ENCODE measurements at regions not wholly inside any gene's neighbourhood (a gene's known extent, or its start where the extent isn't known, plus 50 kb on each side); places are given as distances from the start of the nearest gene placed in this dataset.

DNA sequence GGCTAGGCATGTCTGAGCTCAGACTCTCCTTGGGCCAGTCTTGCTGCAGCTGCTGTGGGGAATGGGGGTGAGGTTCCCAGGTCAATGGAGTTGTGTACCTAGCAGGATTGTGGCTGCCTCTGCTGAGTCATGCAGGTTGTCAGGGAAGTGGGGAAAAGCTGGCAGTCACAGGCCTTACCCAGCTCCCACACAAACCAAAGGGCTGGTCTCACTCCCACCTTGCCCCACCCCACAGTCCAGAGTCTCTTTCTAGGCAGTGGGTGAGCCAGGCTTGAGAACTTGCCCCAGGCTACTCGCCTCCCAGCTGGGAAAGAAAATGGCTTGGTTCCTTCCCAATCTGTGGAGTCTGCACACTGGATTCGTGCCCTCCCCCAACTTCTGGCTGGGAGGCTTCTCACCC, 65.7 kb downstream of the SCP2D1 start (continued):
- TF ChIP-seq, protein P1, sequence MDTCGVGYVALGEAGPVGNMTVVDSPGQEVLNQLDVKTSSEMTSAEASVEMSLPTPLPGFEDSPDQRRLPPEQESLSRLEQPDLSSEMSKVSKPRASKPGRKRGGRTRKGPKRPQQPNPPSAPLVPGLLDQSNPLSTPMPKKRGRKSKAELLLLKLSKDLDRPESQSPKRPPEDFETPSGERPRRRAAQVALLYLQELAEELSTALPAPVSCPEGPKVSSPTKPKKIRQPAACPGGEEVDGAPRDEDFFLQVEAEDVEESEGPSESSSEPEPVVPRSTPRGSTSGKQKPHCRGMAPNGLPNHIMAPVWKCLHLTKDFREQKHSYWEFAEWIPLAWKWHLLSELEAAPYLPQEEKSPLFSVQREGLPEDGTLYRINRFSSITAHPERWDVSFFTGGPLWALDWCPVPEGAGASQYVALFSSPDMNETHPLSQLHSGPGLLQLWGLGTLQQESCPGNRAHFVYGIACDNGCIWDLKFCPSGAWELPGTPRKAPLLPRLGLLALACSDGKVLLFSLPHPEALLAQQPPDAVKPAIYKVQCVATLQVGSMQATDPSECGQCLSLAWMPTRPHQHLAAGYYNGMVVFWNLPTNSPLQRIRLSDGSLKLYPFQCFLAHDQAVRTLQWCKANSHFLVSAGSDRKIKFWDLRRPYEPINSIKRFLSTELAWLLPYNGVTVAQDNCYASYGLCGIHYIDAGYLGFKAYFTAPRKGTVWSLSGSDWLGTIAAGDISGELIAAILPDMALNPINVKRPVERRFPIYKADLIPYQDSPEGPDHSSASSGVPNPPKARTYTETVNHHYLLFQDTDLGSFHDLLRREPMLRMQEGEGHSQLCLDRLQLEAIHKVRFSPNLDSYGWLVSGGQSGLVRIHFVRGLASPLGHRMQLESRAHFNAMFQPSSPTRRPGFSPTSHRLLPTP (IDR thresholded peaks at IDR 0.05; ENCODE audit: borderline replicate concordance, extremely low read depth, insufficient read length): no peak
- TF ChIP-seq ADNP (tag; IDR thresholded peaks at IDR 0.05): no peak
- TF ChIP-seq TCF7 (IDR thresholded peaks at IDR 0.05; ENCODE audit: borderline replicate concordance): no peak
- no peak for TF ChIP-seq EGR1 (conservative IDR thresholded peaks at IDR 0.05)
- TF ChIP-seq, protein P2, sequence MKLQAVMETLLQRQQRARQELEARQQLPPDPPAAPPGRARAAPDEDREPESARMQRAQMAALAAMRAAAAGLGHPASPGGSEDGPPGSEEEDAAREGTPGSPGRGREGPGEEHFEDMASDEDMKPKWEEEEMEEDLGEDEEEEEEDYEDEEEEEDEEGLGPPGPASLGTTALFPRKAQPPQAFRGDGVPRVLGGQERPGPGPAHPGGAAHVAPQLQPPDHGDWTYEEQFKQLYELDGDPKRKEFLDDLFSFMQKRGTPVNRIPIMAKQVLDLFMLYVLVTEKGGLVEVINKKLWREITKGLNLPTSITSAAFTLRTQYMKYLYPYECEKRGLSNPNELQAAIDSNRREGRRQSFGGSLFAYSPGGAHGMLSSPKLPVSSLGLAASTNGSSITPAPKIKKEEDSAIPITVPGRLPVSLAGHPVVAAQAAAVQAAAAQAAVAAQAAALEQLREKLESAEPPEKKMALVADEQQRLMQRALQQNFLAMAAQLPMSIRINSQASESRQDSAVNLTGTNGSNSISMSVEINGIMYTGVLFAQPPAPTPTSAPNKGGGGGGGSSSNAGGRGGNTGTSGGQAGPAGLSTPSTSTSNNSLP (IDR thresholded peaks at IDR 0.05; ENCODE audit: borderline replicate concordance, low read depth, low read length): no peak

DNA sequence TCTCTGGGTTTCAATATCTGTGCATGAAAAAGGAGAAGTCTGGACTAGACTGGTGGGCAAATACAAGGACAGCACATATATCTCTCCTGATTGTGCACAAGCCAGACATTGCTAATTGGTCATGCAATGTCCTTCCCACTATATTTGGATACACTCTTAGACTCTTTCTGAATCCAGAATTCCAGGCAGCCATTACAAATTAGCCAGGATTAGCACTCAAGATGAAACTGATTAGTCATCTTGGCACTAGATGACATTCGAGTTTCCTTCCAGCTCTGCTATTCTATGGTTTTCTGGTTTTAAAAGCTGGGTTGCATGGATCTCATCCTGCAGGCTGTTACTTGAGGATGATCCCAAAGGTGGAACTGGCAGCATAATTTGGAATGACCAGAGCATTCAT, 73.2 kb downstream of the SCP2D1 start:
- Histone ChIP-seq H3K9me3 (replicated peaks; ENCODE audit: control insufficient read depth, insufficient read depth, low read depth, low read length) (no peaks in the 10 kb centered on the region), H3K36me3 (ENCODE audit: control insufficient read depth, insufficient read depth, low read length) (no peaks in the 10 kb centered on the region), H4K20me1 (replicated peaks; ENCODE audit: control insufficient read depth, insufficient read depth, low read length) (no peaks in the 10 kb centered on the region), H2AFZ (ENCODE audit: low read depth, low read length) (no peak overlapping the region), H3K79me2 (ENCODE audit: control insufficient read depth, insufficient read depth, low read length) (no peaks in the 10 kb centered on the region), H3K4me1 (replicated peaks in 1 of 2; ENCODE audit: control insufficient read depth in 2 of 2, insufficient read depth in 2 of 2, low read length in 2 of 2) (no peaks in the 10 kb centered on the region), H3K9ac (ENCODE audit: insufficient read depth in 1 of 2, low read depth in 2 of 2, low read length in 2 of 2) (no peak overlapping the region), H3K27ac (ENCODE audit: extremely low read depth, low read depth, low read length) (no peak overlapping the region), H3K4me2 (ENCODE audit: insufficient read depth, low read length) (no peak overlapping the region), H3K4me3 (no peak overlapping the region), H3K27me3 (ENCODE audit: control insufficient read depth in 2 of 2, insufficient read depth in 2 of 2, low read length in 2 of 2) (no peaks in the 10 kb centered on the region), H3K9me1 (ENCODE audit: control insufficient read depth, insufficient read depth, low read length) (no peaks in the 10 kb centered on the region)
- FAIRE-seq: no peak
- in situ Hi-C loops (cut with MboI) (no loop called here), intact Hi-C loops (cut with micrococcal nuclease) (no loop called here)
- no peak for ATAC-seq
- DNase-seq (ENCODE audit: extremely low read depth in 1 of 4, low spot score in 3 of 4): no peak
- ChIA-PET CTCF (ENCODE audit: low intra/inter-chr PET ratio) (no interaction called here), POLR2A (no interaction called here)
- WGBS (ENCODE audit: insufficient coverage, low coverage, missing lambda C conversion rate): 0% methylated on average over 1 of the region's 1 CpG
- TF ChIP-seq, protein P3, sequence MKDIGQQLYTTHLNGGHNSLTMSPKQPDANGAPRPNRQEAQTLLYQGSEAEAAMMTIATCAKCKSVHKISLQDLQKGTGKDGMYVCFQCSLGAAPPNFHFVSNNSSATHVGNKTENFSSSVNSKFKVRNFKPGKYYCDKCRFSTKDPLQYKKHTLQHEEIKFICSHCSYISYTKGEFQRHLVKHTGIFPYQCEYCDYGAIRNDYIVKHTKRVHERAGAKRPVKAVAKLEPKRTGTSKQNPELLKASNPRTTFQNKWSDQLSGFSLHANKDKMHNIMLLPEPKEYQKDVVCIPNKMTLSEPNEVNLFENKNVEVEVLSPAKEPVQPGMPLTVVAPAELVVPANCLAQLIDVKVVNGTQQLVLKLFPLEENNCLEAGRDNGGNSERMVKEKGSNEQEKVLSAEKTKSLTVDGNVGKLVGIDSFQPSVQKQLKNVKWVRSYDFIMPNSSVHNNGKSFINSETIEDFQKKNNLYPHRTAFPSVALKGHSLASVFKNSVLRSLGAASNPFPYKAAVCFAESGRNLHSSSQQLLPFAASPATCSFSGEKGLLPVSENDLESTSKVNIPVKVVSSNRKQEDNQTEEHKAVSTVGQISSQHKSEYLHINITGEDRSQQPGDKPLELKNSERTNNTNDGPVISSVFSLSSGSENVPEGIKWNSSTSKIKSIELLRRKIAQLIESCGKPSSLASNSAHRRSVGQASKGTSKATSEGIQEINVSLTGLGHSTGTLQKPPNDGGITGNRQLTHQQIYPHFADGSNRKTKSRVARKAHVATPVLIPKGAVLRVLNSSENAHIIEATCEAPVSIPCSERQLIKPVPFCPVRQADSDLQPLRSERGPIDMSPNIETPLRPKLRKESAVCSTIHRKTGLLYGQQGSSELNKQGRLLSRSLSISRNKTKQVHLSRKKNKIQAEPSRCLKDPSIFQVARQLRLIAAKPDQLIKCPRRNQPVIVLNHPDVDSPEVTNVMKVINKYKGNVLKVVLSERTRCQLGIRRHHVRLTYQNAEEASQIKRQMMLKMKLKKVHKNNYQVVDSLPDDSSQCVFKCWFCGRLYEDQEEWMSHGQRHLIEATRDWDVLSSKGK (CRISPR knock-in tag; IDR thresholded peaks at IDR 0.05): no peak
- TF ChIP-seq HDAC2 (IDR thresholded peaks at IDR 0.05) (no peak), HDAC1 (IDR thresholded peaks at IDR 0.05) (no peak), ZNF224 (CRISPR knock-in tag; IDR thresholded peaks at IDR 0.05) (no peak)
- no TSS peak for BruUV-seq (replicated peaks)
